Astrocyte (in vitro differentiated cells and primary cell): ENCODE measurements at regions not wholly inside any gene's neighbourhood (a gene's known extent, or its start where the extent isn't known, plus 50 kb on each side); places are given as distances from the start of the nearest gene placed in this dataset.
A peak's percentile ranks its signal among the peaks of the same experiment; 100 is the strongest.

Experiments
- DNase-seq: peaks from one replicate; pipeline ENCODE4 v3.0.0-alpha.2; 2010; ENCODE audit warnings: low read depth
- FAIRE-seq: peaks from 2 replicates; lab custom pipeline; 2011; peaks lifted over from hg19 to GRCh38; lab: Jason Lieb, UNC
- H2AFZ ChIP-seq: 2 replicates; pipeline ENCODE4 v1.6.0; 2012; ENCODE audit warnings: low read depth, low read length, inconsistent platforms
- H3K27ac ChIP-seq: 2 replicates; pipeline ENCODE4 v1.5.1; 2011; ENCODE audit warnings: low read depth, low read length, inconsistent platforms
- H3K27me3 ChIP-seq: 2 replicates; pipeline ENCODE4 v1.6.0; 2011; ENCODE audit warnings: low read length, inconsistent platforms; ENCODE audit not compliant: insufficient read depth
- H3K36me3 ChIP-seq: 2 replicates; pipeline ENCODE4 v1.5.1; 2011; ENCODE audit warnings: low read length, inconsistent platforms; ENCODE audit not compliant: insufficient read depth
- H3K4me1 ChIP-seq: 2 replicates; pipeline ENCODE4 v1.5.1; 2011; ENCODE audit warnings: low read length, inconsistent platforms; ENCODE audit not compliant: insufficient read depth
- H3K4me2 ChIP-seq: 2 replicates; pipeline ENCODE4 v1.6.0; 2012; ENCODE audit warnings: low read length, inconsistent platforms
- H3K4me3 ChIP-seq: 2 replicates; pipeline ENCODE4 v1.5.1; 2011; ENCODE audit warnings: low read depth, mild to moderate bottlenecking, low read length, inconsistent platforms; ENCODE audit not compliant: insufficient read depth
- H3K79me2 ChIP-seq: 2 replicates; pipeline ENCODE4 v1.6.0; 2012; ENCODE audit warnings: mild to moderate bottlenecking, low read length, inconsistent platforms; ENCODE audit not compliant: insufficient read depth
- H3K9ac ChIP-seq: 2 replicates; pipeline ENCODE4 v1.6.0; 2012; ENCODE audit warnings: mild to moderate bottlenecking, low read length, inconsistent platforms
- H3K9me3 ChIP-seq: 2 replicates; pipeline ENCODE4 v1.5.1; 2012; ENCODE audit warnings: low read depth, mild to moderate bottlenecking, low read length, inconsistent platforms; ENCODE audit not compliant: insufficient read depth
- H4K20me1 ChIP-seq: 2 replicates; pipeline ENCODE4 v1.6.0; 2012; ENCODE audit warnings: low read length, inconsistent platforms; ENCODE audit not compliant: insufficient read depth
- H3K27ac Mint-ChIP-seq: one replicate; pipeline ENCODE4 v1.8.0; 2021; ENCODE audit warnings: mild to moderate bottlenecking, mixed read lengths; ENCODE audit not compliant: unreplicated experiment
- H3K27me3 Mint-ChIP-seq: one replicate; pipeline ENCODE4 v1.8.0; 2021; ENCODE audit warnings: low read depth, mixed read lengths; ENCODE audit not compliant: unreplicated experiment
- H3K36me3 Mint-ChIP-seq: one replicate; pipeline ENCODE4 v1.8.0; 2021; ENCODE audit warnings: low read depth, mixed read lengths; ENCODE audit not compliant: unreplicated experiment
- H3K4me1 Mint-ChIP-seq: one replicate; pipeline ENCODE4 v1.8.0; 2021; ENCODE audit warnings: low read depth, mixed read lengths; ENCODE audit not compliant: unreplicated experiment
- H3K4me3 Mint-ChIP-seq: one replicate; pipeline ENCODE4 v1.8.0; 2021; ENCODE audit warnings: mild to moderate bottlenecking, moderate library complexity, mixed read lengths; ENCODE audit not compliant: unreplicated experiment
- H3K9me3 Mint-ChIP-seq: one replicate; pipeline ENCODE4 v1.8.0; 2021; ENCODE audit warnings: mild to moderate bottlenecking, mixed read lengths; ENCODE audit not compliant: unreplicated experiment
- CTCF ChIP-seq: IDR thresholded peaks from 2 replicates; pipeline ENCODE4 v1.5.1; 2011; ENCODE audit warnings: low read depth, mild to moderate bottlenecking, inconsistent platforms, low read length, moderate library complexity; ENCODE audit not compliant: insufficient read depth
- EZH2 ChIP-seq: IDR thresholded peaks from 2 replicates; pipeline ENCODE4 v1.6.1; 2012; ENCODE audit warnings: mild to moderate bottlenecking, low read length, inconsistent platforms; ENCODE audit not compliant: insufficient read depth

GRCh38 chr6:119966484-119966883 is 616.9 kb upstream of the MAN1A1 start:
- Histone ChIP-seq H3K79me2 (no peaks in the 10 kb centered on the region), H3K4me3 (no peak overlapping the region), H3K27ac (no peak overlapping the region), H3K27me3 (no peaks in the 10 kb centered on the region), H3K9me3 (no peaks in the 10 kb centered on the region), H3K4me2 (no peak overlapping the region), H3K9ac (no peak overlapping the region), H3K4me1 (no peaks in the 10 kb centered on the region), H2AFZ (no peak overlapping the region), H3K36me3 (no peaks in the 10 kb centered on the region), H4K20me1 (no peaks in the 10 kb centered on the region)
- Mint-ChIP-seq H3K27me3 (no peaks in the 10 kb centered on the region), H3K9me3 (no peaks in the 10 kb centered on the region), H3K27ac (no peak overlapping the region), H3K4me1 (peaks cover 5% of the 10 kb centered on the region), H3K4me3 (no peak overlapping the region), H3K36me3 (peaks cover 3% of the 10 kb centered on the region)
- DNase-seq = no peak
- FAIRE-seq = no peak
- peak; percentile 3 for TF ChIP-seq CTCF
- TF ChIP-seq EZH2 = no peak

DNA sequence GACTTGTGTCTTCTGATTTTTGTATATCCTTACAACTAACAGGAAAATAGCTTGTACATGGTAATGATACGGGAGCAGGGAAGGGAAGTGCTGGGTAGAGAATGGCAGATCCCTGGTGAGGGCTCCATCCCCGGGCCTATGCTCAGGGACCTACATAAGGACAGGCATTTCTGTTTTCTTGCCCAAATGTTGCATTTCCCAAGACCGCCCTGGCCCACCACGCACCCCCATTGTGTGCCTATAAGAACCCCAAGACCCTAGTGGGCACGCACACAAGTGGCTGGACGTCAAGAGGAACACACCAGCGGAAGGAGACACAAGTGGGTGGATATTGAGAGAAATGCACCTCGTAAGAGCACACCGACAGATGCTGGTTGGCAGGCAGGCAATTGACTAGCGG is 616.3 kb upstream of the MAN1A1 start:
- Mint-ChIP-seq H3K27ac (no peak overlapping the region), H3K9me3 (no peaks in the 10 kb centered on the region), H3K4me1 (peaks cover 11% of the 10 kb centered on the region), H3K27me3 (no peaks in the 10 kb centered on the region), H3K36me3 (peaks cover 3% of the 10 kb centered on the region), H3K4me3 (no peak overlapping the region)
- TF ChIP-seq EZH2 = no peak
- TF ChIP-seq CTCF = no peak
- H3K9ac ChIP-seq = no peak overlapping the region
- no peaks in the 10 kb centered on the region for H4K20me1 ChIP-seq
- H3K27me3 ChIP-seq = no peaks in the 10 kb centered on the region
- H3K4me3 ChIP-seq = no peak overlapping the region
- H3K4me2 ChIP-seq = no peak overlapping the region
- no peak overlapping the region for H3K27ac ChIP-seq
- no peaks in the 10 kb centered on the region for H3K36me3 ChIP-seq
- DNase-seq (no peak), FAIRE-seq (no peak)
- no peaks in the 10 kb centered on the region for H3K4me1 ChIP-seq
- no peaks in the 10 kb centered on the region for H3K9me3 ChIP-seq
- H3K79me2 ChIP-seq = no peaks in the 10 kb centered on the region
- no peak overlapping the region for H2AFZ ChIP-seq

DNA sequence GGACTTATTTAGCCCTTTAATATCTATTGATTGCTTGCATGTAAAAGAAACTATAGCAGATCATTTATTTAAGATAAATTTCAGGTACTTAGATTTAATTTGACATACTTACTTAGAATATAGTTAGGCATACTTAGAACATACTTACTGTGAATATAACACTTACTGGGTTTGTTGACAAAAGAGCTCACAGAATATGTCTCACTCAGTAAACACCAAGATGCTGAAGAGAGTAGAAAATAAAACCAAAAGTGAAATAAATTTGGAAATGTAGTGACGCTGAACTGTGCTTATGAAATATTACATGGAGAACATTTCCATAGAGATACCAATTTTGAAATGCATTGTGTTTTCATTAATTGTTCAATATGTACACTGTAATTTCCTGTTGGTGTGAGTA is 615.4 kb upstream of the MAN1A1 start:
- Histone ChIP-seq H3K9me3 (no peaks in the 10 kb centered on the region), H3K4me1 (no peaks in the 10 kb centered on the region), H3K4me2 (no peak overlapping the region), H3K4me3 (no peak overlapping the region), H3K9ac (no peak overlapping the region), H2AFZ (no peak overlapping the region), H3K79me2 (no peaks in the 10 kb centered on the region), H3K27me3 (no peaks in the 10 kb centered on the region), H3K36me3 (no peaks in the 10 kb centered on the region), H4K20me1 (no peaks in the 10 kb centered on the region), H3K27ac (no peak overlapping the region)
- Mint-ChIP-seq H3K27me3 (no peaks in the 10 kb centered on the region), H3K36me3 (peaks cover 3% of the 10 kb centered on the region), H3K9me3 (no peaks in the 10 kb centered on the region), H3K4me1 (peaks cover 12% of the 10 kb centered on the region), H3K4me3 (no peak overlapping the region), H3K27ac (no peak overlapping the region)
- TF ChIP-seq EZH2 = no peak
- TF ChIP-seq CTCF = no peak
- DNase-seq (no peak), FAIRE-seq (no peak)
